HuH-7 (cell line): ENCODE measurements at regions not wholly inside any gene's neighbourhood (a gene's known extent, or its start where the extent isn't known, plus 50 kb on each side); places are given as distances from the start of the nearest gene placed in this dataset.

Experiments
- DNase-seq: peaks from one replicate; pipeline ENCODE4 v3.0.0; 2011; ENCODE audit warnings: low spot score

DNA sequence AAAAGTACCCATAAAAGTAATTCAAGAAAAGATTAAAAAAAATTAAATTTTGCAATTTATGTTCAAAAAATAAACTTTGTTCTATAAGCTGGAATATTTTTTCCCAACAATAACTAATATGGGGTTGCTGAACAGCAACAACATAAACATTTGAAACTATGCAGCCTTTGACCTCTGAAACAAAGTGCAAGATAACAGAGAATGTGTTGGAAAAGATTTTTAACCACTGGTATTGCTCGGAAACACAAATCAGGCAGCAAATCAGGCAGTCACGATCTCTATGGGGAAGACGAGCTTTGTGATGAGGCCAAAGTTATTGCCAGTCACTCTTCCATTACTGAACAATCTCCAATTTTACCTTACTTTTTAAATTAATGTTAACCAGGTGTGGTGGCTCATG, 332.1 kb downstream of the PABPC4L start:
- no peak for DNase-seq

DNA sequence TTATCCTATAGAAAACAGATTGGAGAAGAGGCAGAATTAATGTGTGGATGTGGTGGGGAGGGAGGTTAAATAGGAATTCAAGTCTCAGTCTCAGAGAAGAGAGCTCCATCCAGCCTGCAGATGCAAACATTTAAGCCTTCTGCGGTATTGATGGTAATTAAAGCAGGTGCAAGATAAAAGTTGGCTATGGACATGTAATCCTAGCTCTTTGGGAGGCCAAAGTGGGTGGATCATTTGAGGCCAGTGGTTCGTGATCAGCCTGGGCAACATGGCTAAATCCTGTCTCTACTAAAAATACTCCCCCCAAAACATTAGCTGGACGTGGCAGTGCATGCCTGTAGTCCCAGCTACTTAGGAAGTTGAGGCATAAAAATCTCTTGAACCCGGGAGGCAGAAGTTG, 332.7 kb downstream of the PABPC4L start:
- no peak for DNase-seq

DNA sequence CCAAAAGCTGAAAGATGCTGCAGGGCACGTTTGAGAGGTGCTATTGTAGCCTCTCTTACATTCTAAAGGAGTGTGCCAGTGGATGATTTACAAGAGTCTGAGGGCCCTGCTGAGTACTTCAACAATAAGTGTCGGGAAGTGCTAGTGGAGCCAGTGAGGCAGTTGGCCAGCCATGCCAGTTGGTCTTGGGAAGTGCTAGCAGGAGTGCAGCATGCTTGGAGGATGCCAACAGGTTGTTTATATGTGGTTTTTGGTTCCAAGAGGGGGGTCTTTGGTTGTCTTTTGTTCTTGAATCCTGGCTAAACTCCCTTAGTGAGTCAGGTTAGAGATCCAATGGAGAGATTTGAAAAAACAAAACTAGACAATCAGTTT, 335.3 kb downstream of the PABPC4L start:
- DNase-seq, result no peak

DNA sequence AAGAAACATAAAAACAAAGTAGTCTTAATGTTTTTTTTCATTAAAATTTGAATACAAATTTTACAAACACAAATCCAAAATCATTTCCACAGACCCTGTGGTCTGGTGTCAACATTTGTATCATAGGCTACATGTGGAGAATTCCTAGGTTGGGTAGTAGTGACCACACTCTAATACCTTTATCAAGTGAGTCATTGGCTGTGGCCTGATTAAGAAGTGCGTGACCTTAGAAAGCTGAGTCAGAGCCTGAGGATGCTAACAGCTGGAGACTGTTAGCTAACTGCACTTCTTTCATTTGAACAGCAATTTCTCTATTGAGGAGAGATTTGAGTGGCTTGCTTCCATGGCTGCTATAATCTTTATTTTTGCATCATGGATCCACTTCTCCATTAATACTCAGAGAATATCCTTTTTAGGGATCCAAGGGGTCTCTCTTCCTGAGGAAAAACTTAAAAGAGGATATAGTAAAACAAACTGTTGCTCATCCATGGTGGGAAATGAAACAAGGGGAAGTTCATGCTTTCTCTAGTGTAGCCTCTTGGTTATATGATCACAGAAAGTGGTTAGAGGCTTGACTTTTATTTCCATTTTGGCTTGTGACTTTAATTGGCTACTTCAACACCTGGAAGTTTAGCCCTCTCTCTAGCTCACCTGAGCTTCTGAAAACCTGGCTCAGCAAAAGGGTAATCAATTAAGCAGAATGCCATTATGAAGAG, 335.8 kb downstream of the PABPC4L start:
- no peak for DNase-seq

DNA sequence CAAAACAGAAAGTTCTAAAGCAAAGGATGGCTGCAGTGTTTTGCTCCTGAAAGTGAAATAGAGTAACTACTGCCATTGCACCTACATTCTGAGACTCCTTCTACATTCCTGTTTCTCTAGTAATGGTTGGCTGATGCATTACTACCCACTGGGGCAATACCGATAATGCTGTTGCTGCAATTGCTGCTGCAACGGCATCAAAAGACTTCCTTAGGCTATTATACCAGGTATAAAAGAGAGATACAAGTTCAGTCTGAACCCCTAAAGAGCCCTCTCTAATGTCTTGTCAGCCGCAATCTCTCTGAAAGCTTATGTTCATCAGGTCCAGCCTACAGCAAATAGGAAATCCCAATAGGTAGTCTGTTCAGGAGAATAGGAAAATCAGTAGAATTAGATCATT, 338.4 kb downstream of the PABPC4L start:
- no peak for DNase-seq

DNA sequence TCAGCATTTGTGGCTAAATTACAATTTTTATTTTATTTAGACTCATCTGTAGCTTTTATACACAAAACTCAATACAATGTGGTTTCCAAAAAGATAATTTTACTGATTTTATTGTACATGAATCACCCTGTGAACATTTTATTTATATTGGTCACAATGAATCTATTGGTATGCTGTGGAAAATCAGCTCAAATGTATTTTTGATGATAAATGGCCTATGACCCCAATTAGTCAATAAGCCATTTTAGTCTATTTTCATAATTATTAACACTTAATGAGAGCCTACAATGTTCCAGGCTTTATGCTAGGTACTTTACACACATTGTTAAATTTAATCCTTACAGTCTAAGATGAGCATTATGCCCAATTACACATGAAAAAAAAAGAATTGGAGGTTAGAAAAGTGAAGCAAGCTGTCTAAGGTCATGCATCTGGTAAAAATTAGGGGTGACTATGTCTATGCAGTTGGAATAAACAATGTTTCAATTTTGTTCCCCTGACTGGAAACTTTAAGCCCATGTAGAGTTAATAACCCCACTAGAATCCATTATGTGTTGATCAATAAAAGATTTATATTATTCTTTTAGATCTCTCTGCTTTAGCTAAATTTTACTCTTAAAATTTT, 344.7 kb downstream of the PABPC4L start:
- no peak for DNase-seq

DNA sequence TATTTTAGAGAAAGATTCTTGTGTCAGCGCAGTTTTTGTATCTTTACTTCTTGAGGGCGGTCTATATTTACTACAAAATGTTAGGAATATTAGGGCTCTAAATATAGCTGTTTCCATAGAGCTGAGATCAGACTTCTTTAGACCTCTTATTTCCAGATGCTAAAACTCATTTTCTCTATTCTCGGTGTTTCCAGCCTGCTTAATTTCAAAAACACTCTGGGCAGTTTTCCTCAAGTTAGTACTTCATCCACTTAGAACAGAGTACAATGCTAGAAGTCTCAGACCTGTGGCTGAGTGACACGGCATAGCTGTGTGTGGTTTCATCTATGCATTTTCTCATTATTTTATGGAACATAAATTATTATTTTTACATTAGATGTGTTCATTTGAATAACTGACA, 346.6 kb downstream of the PABPC4L start:
- DNase-seq, result no peak

DNA sequence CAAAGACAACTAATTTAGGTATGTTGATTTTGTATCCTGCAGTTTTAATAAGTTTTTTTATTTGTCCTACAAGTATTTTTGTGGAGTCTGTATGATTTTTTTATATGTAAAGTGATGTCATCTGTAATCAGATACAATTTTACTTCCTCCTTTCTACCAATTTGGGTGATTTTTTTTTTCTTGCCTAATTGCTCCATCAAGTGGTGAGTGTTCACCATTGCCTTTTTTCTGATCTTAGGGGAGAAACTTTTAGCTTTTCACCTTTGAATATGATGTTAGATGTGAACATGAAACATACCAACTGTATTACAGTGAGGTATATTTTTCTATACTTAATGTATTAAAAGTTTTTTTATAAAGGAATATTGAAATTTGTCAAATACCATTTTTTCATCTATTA, 362.3 kb downstream of the PABPC4L start:
- DNase-seq, result no peak

DNA sequence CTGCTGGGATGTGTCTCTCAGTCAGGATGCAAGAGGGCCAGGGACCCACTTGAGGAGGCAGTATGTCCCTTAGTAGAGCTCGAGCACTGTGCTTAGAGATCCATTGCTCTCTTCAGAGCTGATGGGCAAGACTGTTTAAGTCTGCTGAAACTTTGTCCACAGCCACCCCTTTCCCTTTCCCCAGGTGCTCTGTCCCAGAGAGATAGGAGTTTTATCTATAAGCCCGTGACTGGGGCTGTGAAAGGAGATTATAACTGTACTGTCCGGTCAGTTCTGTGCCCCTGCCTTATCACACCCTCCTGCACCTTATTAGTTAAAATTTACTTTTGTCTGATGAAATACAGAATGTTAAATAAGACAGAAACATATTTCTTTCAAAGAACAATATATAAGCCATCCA, 378.4 kb downstream of the PABPC4L start:
- DNase-seq, result no peak

DNA sequence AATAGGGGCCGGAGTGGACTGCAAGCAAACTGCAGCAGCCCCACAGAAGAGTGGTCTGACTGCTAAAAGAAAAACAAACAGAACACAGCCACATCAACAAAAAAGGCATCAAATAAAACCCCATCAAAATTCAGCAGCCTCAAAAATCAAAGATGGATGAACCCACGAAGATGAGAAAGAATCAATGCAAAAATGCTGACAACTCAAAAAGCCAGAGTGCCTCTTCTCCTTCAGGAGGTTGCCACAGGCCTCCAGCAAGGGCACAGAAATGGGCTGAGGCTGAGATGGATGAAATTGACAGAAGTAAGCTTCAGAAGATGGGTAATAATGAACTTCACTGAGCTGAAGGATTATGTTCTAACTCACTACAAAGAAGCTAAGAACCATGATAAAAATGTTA, 388.6 kb downstream of the PABPC4L start:
- no peak for DNase-seq

DNA sequence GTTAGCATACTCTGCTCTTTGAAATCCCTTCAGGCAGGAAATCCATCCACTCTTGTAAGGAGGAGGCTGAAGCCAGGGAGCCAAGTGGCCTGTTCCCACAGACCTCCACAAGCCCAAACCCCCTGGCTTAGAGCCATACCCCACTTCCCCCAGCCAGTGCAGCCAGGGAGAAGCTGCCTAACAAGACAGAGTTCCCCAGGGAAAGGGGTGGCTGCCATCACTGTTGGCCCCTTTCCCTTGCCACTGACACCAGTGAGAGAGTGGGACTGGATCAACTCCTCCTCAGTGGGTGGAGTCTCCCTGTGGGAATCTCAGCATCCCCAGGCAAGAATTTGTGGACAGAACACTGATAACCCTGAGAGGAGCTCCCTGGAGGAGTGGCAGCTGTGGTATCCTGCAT, 389.4 kb downstream of the PABPC4L start:
- no peak for DNase-seq

DNA sequence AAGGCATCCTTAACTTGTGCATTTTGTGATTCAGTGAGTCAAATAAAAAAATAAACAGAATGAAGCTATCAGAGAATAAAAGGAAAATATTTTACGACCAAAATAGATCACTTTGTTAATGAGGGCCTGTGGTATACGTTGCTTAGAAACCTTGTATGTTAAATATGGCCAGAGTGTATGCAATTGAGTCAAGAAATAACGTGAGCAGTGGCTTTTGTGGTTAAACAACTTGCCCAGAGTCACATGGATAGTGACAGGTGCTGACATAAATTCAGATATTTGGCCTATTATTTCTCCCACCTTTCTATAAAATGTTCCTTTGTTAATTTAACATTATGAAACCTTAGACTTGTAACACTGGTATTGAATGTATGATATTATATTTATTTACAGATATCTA, 393.4 kb downstream of the PABPC4L start:
- no peak for DNase-seq

DNA sequence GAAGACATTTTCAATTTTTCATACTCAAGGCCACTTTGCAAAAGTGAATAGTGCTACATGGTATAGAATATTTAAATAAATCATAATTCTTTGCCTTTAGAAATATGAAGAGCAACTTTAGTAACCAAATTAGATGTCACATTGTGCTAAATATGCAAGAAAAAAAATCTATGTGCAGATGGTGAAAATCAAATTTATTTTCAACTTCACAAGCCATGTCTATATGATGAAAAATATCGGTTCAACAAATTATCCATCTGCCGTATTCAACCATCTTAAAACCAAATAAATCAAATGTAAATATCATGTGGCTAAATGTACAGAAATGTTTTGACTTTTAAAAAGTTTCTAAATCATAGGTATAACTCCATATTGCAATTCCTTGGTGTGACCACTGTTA, 398.2 kb downstream of the PABPC4L start:
- DNase-seq, result no peak

DNA sequence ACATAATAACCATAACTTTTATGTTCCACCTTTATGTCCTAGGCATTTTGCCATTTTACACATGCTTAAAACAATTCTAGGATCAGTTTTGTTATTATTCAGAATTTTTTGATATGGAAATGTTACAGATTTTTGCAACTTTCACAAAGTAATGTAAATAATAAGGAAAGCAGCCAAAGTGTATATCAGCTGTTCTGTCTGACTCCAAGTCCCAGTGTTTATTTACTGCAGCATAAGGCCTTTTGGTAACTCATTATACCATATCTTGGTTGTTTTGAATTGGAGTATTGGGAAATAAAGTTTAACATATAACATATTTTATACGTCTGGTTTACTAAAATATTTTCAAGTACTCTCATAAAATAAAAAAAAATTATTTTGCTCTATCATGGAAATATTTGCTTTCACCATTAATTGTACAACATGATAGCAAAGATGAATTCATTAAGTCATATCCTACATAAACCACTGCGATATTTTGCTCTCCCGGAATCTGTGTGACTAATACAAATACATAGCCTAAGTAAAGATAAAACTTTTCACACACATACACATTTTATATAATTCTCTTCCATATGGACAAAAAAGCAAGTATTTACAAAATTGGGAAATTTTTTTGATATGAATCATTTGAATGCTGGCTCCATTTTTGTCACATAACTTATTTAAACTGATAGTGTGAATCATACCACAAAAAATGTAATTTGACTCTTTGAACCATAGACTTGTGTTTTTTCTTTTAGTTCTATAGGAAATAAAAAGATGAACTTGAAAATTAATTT, 399.0 kb downstream of the PABPC4L start:
- DNase-seq, result no peak

DNA sequence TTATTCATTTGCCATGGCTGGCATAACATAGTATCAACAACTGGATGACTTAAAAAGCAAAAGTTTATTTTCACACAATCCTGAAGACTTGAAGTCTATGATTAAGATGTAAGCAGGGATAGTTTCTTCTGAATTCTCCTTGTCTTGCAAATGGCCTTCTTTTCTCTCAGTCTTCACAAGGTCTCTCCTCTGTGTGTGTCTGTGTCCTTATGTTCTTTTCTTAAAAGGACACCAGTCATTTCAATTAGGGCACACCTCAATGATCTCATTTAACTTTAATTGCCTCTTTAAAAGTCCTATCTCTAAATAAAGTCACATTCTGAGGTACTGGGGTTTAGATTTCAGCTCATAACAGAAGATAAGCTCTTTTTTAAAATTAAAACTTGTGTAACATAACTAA, 399.7 kb downstream of the PABPC4L start:
- DNase-seq, result no peak

DNA sequence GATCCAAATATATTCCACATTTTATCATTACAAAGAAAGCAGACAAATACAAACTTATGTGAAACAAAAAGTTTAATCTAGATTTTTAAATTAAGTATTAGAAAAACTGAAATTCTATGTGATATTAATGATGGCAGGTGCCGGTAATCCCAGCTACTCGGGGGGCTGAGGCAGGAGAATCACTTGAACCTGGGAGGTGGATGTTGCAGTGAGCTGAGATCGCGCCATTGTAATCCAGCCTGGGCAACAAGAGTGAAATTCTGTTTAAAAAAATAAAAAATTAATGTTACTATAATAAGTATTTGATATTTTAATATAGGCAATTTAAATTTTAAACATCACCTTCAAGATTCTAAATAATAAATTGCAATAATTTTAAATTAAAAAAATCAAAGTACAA, 400.6 kb downstream of the PABPC4L start:
- no peak for DNase-seq

DNA sequence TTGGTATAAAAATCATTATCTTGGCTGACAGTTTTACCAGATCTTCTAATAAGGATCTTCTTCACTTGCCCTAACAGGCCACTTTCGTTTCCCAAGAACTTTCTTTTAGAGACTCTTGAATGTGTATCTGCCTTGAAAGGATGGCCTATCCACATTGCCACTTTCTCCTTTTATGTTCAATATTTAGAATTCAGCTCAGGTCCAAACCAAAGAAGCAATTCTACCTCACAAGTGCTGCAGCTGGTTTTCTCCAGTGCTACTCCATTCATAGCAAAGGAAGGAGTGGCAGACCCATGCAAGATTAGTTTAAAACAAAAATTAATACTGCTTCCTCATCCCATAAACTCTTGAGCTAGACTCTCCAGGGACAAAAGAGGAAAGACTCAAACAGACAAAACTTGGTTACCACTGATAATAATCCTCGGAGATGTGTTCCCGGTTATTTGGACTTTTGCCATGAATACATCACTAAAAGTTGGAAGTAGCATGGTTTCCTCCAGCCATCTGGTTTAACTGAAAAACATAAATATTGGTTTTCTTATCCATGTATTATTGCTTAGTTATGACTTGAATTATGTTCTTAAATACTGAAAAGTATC, 401.8 kb downstream of the PABPC4L start:
- DNase-seq, result no peak

DNA sequence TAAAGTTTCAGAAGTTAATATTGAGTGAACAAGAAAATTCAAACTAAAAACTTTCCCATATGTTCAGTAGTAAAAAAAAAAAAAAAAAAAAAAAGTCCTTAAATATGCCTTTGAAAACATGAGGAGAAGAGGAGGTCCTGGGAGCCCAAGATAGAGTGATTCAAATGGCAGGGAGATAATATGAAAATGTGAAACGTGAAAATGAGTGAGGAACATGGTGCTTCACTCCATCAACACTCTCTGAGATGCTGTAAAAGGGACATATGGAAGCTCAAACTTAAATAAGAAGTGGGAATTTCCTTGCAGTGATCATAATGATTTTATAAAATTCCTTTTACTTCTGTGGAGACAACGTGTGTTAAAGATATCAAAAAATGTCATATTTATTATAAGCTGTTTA, 423.9 kb downstream of the PABPC4L start:
- no peak for DNase-seq

DNA sequence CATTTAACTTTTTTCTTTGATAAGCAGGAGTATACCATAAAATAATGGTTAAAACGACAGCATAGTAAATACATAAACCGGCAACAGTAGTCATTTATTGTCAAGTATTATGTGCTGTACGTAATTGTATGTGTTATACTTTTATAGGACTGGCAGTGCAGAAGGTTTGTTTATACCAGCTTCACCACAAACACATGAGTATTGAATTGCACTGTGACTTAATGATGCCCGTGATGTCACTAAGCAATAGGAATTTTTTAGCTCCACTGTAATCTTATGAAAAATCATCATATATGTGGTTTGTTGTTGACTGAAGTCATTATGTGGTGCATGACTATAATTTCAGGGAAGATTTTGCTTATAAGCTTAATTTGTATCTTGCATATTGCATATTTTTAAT, 424.6 kb downstream of the PABPC4L start:
- DNase-seq, result no peak

DNA sequence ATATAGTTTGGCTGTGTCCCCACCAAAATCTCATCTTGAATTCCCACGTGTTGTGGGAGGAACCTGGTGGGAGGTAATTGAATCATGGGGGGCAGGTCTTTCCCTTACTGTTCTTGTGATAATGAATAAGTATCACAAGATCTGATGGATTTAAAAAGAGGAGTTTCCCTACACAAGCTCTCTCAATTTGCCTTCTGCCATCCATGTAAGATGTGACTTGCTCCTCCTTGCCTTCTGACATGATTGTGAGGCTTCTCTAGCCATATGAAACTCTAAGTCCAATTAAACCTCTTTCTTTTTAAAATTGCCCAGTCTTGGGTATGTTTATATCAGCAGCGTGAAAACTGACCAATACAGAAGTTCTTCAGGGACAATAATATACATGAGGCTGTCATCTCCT, 425.1 kb downstream of the PABPC4L start:
- no peak for DNase-seq

DNA sequence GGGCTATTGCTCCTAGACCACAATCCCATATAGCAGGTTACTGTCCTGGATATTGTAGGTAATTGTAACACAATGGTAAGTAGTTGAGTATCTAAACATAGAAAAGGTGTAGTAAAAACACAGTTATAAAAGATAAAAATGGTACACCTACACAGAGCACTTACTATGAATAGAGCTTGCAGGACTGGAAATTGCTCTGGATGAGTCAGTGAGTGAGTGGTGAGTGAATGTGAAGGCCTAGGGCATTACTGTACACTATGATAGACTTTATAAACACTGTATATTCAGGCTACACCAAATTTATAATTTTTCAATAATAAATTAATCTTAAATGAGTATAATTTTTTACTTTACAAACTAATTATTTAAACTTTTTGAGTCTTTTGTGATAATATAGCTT, 425.7 kb downstream of the PABPC4L start:
- no peak for DNase-seq

DNA sequence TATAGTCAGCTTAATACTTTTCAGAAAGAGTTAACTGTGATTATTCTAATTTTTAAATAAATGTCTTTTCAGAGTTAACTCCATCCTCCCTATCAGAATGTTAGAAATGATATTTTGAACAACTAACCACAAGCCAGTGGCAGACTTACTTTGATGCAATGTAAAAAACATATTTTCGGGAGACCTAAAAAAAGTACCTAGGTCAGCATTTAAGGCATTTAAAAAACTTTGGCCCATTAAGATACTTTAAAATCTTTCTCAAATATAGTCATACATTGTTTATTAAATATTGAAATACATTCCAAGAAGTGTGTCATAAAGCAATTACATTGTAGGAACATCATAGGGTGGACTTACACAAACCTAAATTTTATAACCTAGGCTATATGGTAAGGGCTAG, 426.1 kb downstream of the PABPC4L start:
- DNase-seq, result no peak

DNA sequence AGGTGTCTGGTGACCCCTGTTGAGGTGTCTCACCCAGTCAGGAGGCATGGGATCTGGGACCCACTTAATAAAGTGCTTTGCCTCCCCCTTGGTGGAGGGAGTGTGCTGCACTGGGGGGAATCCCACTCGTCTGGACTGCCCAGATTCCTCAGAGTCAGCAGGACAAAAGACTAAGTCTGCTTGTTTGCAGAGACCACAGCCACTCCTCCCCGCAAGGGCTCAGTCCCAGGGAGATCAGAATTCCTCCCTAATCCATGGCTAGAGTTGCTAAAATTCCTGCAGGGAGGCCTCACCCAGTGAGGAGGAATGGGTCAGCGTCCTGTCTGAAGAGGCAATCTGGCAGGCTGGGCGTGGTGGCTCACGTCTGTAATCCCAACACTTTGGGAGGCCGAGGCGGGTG, 442.2 kb downstream of the PABPC4L start:
- DNase-seq, result no peak
